ENCODE measurements at regions not wholly inside any gene's neighbourhood (a gene's known extent, or its start where the extent isn't known, plus 50 kb on each side); places are given as distances from the start of the nearest gene placed in this dataset.

GRCh38 chr7:106775552-106775936, 89.5 kb upstream of the PIK3CG start:
- Histone ChIP-seq H3K36me3 (ENCODE audit: control insufficient read depth in 3 of 3, insufficient read depth in 3 of 3, low read length in 3 of 3) (no peaks in the 10 kb centered on the region), H3K9ac (ENCODE audit: low read depth in 1 of 3, low read length in 3 of 3) (no peak overlapping the region), H3K9me3 (ENCODE audit: control insufficient read depth in 3 of 3, low read length in 3 of 3) (no peaks in the 10 kb centered on the region), H3K27me3 (ENCODE audit: control insufficient read depth in 3 of 3, insufficient read depth in 3 of 3, low read length in 3 of 3) (no peaks in the 10 kb centered on the region), H3K27ac (ENCODE audit: low read depth, low read length) (no peak overlapping the region), H3K4me1 (ENCODE audit: control insufficient read depth in 3 of 3, insufficient read depth in 3 of 3, low read length in 3 of 3) (no peaks in the 10 kb centered on the region), H3K4me3 (ENCODE audit: low read length in 3 of 3) (no peak overlapping the region)

GRCh38 chr7:106775975-106776607, 89.0 kb upstream of the PIK3CG start:
- Histone ChIP-seq H3K4me3 (ENCODE audit: low read length in 3 of 3) (no peak overlapping the region), H3K27ac (ENCODE audit: low read depth, low read length) (no peak overlapping the region), H3K9ac (ENCODE audit: low read depth in 1 of 3, low read length in 3 of 3) (no peak overlapping the region)

GRCh38 chr7:106776618-106777347, 88.3 kb upstream of the PIK3CG start:
- Histone ChIP-seq H3K36me3 (ENCODE audit: control insufficient read depth in 3 of 3, insufficient read depth in 3 of 3, low read length in 3 of 3) (no peaks in the 10 kb centered on the region), H3K4me1 (ENCODE audit: control insufficient read depth in 3 of 3, insufficient read depth in 3 of 3, low read length in 3 of 3) (no peaks in the 10 kb centered on the region), H3K27ac (ENCODE audit: low read depth, low read length) (no peak overlapping the region), H3K9me3 (ENCODE audit: control insufficient read depth in 3 of 3, low read length in 3 of 3) (no peaks in the 10 kb centered on the region), H3K27me3 (ENCODE audit: control insufficient read depth in 3 of 3, insufficient read depth in 3 of 3, low read length in 3 of 3) (no peaks in the 10 kb centered on the region), H3K9ac (ENCODE audit: low read depth in 1 of 3, low read length in 3 of 3) (no peak overlapping the region), H3K4me3 (ENCODE audit: low read length in 3 of 3) (no peak overlapping the region)

More at GRCh38 chr7:106775975-106776607, 89.0 kb upstream of the PIK3CG start:
- Histone ChIP-seq H3K9me3 (ENCODE audit: control insufficient read depth in 3 of 3, low read length in 3 of 3) (no peaks in the 10 kb centered on the region), H3K4me1 (ENCODE audit: control insufficient read depth in 3 of 3, insufficient read depth in 3 of 3, low read length in 3 of 3) (no peaks in the 10 kb centered on the region), H3K36me3 (ENCODE audit: control insufficient read depth in 3 of 3, insufficient read depth in 3 of 3, low read length in 3 of 3) (no peaks in the 10 kb centered on the region), H3K27me3 (ENCODE audit: control insufficient read depth in 3 of 3, insufficient read depth in 3 of 3, low read length in 3 of 3) (no peaks in the 10 kb centered on the region)

- no peaks in the 10 kb centered on the region for H3K9me3 ChIP-seq (ENCODE audit: control insufficient read depth in 3 of 3, low read length in 3 of 3)
- H3K27ac ChIP-seq (ENCODE audit: low read depth, low read length), result no peak overlapping the region
- H3K36me3 ChIP-seq (ENCODE audit: control insufficient read depth in 3 of 3, insufficient read depth in 3 of 3, low read length in 3 of 3), result no peaks in the 10 kb centered on the region
- no peak overlapping the region for H3K9ac ChIP-seq (ENCODE audit: low read depth in 1 of 3, low read length in 3 of 3)
- no peak overlapping the region for H3K4me3 ChIP-seq (ENCODE audit: low read length in 3 of 3)
- no peaks in the 10 kb centered on the region for H3K27me3 ChIP-seq (ENCODE audit: control insufficient read depth in 3 of 3, insufficient read depth in 3 of 3, low read length in 3 of 3)
- H3K4me1 ChIP-seq (ENCODE audit: control insufficient read depth in 3 of 3, insufficient read depth in 3 of 3, low read length in 3 of 3), result no peaks in the 10 kb centered on the region
Observed at GRCh38 chr7:106777674-106778299, 87.3 kb upstream of the PIK3CG start.

GRCh38 chr7:106778656-106779250, 86.3 kb upstream of the PIK3CG start:
- no peak overlapping the region for H3K4me3 ChIP-seq (ENCODE audit: low read length in 3 of 3)
- no peaks in the 10 kb centered on the region for H3K4me1 ChIP-seq (ENCODE audit: control insufficient read depth in 3 of 3, insufficient read depth in 3 of 3, low read length in 3 of 3)
- H3K9ac ChIP-seq (ENCODE audit: low read depth in 1 of 3, low read length in 3 of 3), result no peak overlapping the region
- H3K9me3 ChIP-seq (ENCODE audit: control insufficient read depth in 3 of 3, low read length in 3 of 3), result no peaks in the 10 kb centered on the region
- no peak overlapping the region for H3K27ac ChIP-seq (ENCODE audit: low read depth, low read length)
- H3K36me3 ChIP-seq (ENCODE audit: control insufficient read depth in 3 of 3, insufficient read depth in 3 of 3, low read length in 3 of 3), result no peaks in the 10 kb centered on the region
- no peaks in the 10 kb centered on the region for H3K27me3 ChIP-seq (ENCODE audit: control insufficient read depth in 3 of 3, insufficient read depth in 3 of 3, low read length in 3 of 3)

GRCh38 chr7:106779877-106780276, 85.2 kb upstream of the PIK3CG start:
- H3K4me1 ChIP-seq (ENCODE audit: control insufficient read depth in 3 of 3, insufficient read depth in 3 of 3, low read length in 3 of 3), result no peaks in the 10 kb centered on the region
- no peak overlapping the region for H3K27ac ChIP-seq (ENCODE audit: low read depth, low read length)
- no peaks in the 10 kb centered on the region for H3K36me3 ChIP-seq (ENCODE audit: control insufficient read depth in 3 of 3, insufficient read depth in 3 of 3, low read length in 3 of 3)
- H3K4me3 ChIP-seq (ENCODE audit: low read length in 3 of 3), result no peak overlapping the region
- no peaks in the 10 kb centered on the region for H3K9me3 ChIP-seq (ENCODE audit: control insufficient read depth in 3 of 3, low read length in 3 of 3)
- no peak overlapping the region for H3K9ac ChIP-seq (ENCODE audit: low read depth in 1 of 3, low read length in 3 of 3)
- no peaks in the 10 kb centered on the region for H3K27me3 ChIP-seq (ENCODE audit: control insufficient read depth in 3 of 3, insufficient read depth in 3 of 3, low read length in 3 of 3)

GRCh38 chr7:106781007-106781406, 84.1 kb upstream of the PIK3CG start:
- Histone ChIP-seq H3K27me3 (ENCODE audit: control insufficient read depth in 3 of 3, insufficient read depth in 3 of 3, low read length in 3 of 3) (no peaks in the 10 kb centered on the region), H3K36me3 (ENCODE audit: control insufficient read depth in 3 of 3, insufficient read depth in 3 of 3, low read length in 3 of 3) (no peaks in the 10 kb centered on the region), H3K4me1 (ENCODE audit: control insufficient read depth in 3 of 3, insufficient read depth in 3 of 3, low read length in 3 of 3) (no peaks in the 10 kb centered on the region), H3K9me3 (ENCODE audit: control insufficient read depth in 3 of 3, low read length in 3 of 3) (no peaks in the 10 kb centered on the region), H3K9ac (ENCODE audit: low read depth in 1 of 3, low read length in 3 of 3) (no peak overlapping the region), H3K4me3 (ENCODE audit: low read length in 3 of 3) (no peak overlapping the region), H3K27ac (ENCODE audit: low read depth, low read length) (no peak overlapping the region)

- Histone ChIP-seq H3K27ac (ENCODE audit: low read depth, low read length) (no peak overlapping the region), H3K4me3 (ENCODE audit: low read length in 3 of 3) (no peak overlapping the region), H3K4me1 (ENCODE audit: control insufficient read depth in 3 of 3, insufficient read depth in 3 of 3, low read length in 3 of 3) (no peaks in the 10 kb centered on the region), H3K27me3 (ENCODE audit: control insufficient read depth in 3 of 3, insufficient read depth in 3 of 3, low read length in 3 of 3) (no peaks in the 10 kb centered on the region), H3K9me3 (ENCODE audit: control insufficient read depth in 3 of 3, low read length in 3 of 3) (no peaks in the 10 kb centered on the region), H3K9ac (ENCODE audit: low read depth in 1 of 3, low read length in 3 of 3) (no peak overlapping the region), H3K36me3 (ENCODE audit: control insufficient read depth in 3 of 3, insufficient read depth in 3 of 3, low read length in 3 of 3) (no peaks in the 10 kb centered on the region)
Observed at GRCh38 chr7:106781828-106782544, 83.1 kb upstream of the PIK3CG start.

GRCh38 chr7:106783286-106783685, 81.8 kb upstream of the PIK3CG start:
- H3K4me1 ChIP-seq (ENCODE audit: control insufficient read depth in 3 of 3, insufficient read depth in 3 of 3, low read length in 3 of 3), result no peaks in the 10 kb centered on the region
- H3K27me3 ChIP-seq (ENCODE audit: control insufficient read depth in 3 of 3, insufficient read depth in 3 of 3, low read length in 3 of 3), result no peaks in the 10 kb centered on the region
- H3K27ac ChIP-seq (ENCODE audit: low read depth, low read length), result no peak overlapping the region
- no peak overlapping the region for H3K4me3 ChIP-seq (ENCODE audit: low read length in 3 of 3)
- H3K36me3 ChIP-seq (ENCODE audit: control insufficient read depth in 3 of 3, insufficient read depth in 3 of 3, low read length in 3 of 3), result no peaks in the 10 kb centered on the region
- H3K9me3 ChIP-seq (ENCODE audit: control insufficient read depth in 3 of 3, low read length in 3 of 3), result no peaks in the 10 kb centered on the region
- H3K9ac ChIP-seq (ENCODE audit: low read depth in 1 of 3, low read length in 3 of 3), result no peak overlapping the region
